Keratinocyte (primary cell): ENCODE measurements at regions not wholly inside any gene's neighbourhood (a gene's known extent, or its start where the extent isn't known, plus 50 kb on each side); places are given as distances from the start of the nearest gene placed in this dataset.

Experiments used
- EZH2 ChIP-seq: IDR thresholded peaks from one replicate; pipeline ENCODE4 v1.6.1; 2012; ENCODE audit warnings: inconsistent platforms, mild to moderate bottlenecking, low read length, moderate library complexity
- TF ChIP-seq, protein P1 (sequence below), 3 experiments: IDR thresholded peaks in 1 of 3; conservative IDR thresholded peaks in 1 of 3; optimal IDR thresholded peaks in 1 of 3; 2 replicates in 2 of 3; 3 replicates in 1 of 3; pipeline versions ENCODE3 to v1.5.1; 2011; ENCODE audit warnings: low read length in 3 of 3, mild to moderate bottlenecking in 3 of 3, moderate library complexity in 2 of 3, control low read depth in 1 of 3, inconsistent platforms in 1 of 3; ENCODE audit not compliant: insufficient read depth in 2 of 3; ENCODE audit errors: extremely low read depth in 1 of 3

GRCh38 chr4:85302756-85303155 lies 172.2 kb upstream of the ARHGAP24 start:
- TF ChIP-seq EZH2 = no peak
- TF ChIP-seq, protein P1, sequence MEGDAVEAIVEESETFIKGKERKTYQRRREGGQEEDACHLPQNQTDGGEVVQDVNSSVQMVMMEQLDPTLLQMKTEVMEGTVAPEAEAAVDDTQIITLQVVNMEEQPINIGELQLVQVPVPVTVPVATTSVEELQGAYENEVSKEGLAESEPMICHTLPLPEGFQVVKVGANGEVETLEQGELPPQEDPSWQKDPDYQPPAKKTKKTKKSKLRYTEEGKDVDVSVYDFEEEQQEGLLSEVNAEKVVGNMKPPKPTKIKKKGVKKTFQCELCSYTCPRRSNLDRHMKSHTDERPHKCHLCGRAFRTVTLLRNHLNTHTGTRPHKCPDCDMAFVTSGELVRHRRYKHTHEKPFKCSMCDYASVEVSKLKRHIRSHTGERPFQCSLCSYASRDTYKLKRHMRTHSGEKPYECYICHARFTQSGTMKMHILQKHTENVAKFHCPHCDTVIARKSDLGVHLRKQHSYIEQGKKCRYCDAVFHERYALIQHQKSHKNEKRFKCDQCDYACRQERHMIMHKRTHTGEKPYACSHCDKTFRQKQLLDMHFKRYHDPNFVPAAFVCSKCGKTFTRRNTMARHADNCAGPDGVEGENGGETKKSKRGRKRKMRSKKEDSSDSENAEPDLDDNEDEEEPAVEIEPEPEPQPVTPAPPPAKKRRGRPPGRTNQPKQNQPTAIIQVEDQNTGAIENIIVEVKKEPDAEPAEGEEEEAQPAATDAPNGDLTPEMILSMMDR (optimal IDR thresholded peaks at IDR 0.05 in 1 of 3, IDR thresholded peaks at IDR 0.05 in 1 of 3, conservative IDR thresholded peaks at IDR 0.05 in 1 of 3; ENCODE audit: extremely low read depth in 1 of 3, insufficient read depth in 2 of 3, low read length in 3 of 3) = no peak
